GM19025 (cell line): ENCODE measurements at regions not wholly inside any gene's neighbourhood (a gene's known extent, or its start where the extent isn't known, plus 50 kb on each side); places are given as distances from the start of the nearest gene placed in this dataset.

ENCODE experiments used
- ATAC-seq: cut with Tn5 transposase; IDR thresholded peaks from one replicate; pipeline ENCODE4 v1.9.1; 2021; ENCODE audit warnings: mild to moderate bottlenecking, low read depth, moderate library complexity; ENCODE audit not compliant: unreplicated experiment

GRCh38 chr5:174307031-174307408, 261.5 kb downstream of the NSG2 start:
- no peak for ATAC-seq

- ATAC-seq = no peak
These were observed 262.3 kb downstream of the NSG2 start for GRCh38 chr5:174307656-174308271.

GRCh38 chr5:174309131-174309795, 263.8 kb downstream of the NSG2 start:
- ATAC-seq = no peak

- ATAC-seq = no peak
These were observed 264.7 kb downstream of the NSG2 start for GRCh38 chr5:174310243-174310642.

GRCh38 chr5:174310706-174311105, 265.2 kb downstream of the NSG2 start:
- no peak for ATAC-seq

GRCh38 chr5:174311121-174311520, 265.6 kb downstream of the NSG2 start:
- no peak for ATAC-seq

GRCh38 chr5:174311531-174312269, 266.2 kb downstream of the NSG2 start:
- ATAC-seq = peak; percentile 61

GRCh38 chr5:174312270-174312617, 266.7 kb downstream of the NSG2 start:
- no peak for ATAC-seq

- ATAC-seq = no peak
These were observed 267.1 kb downstream of the NSG2 start for GRCh38 chr5:174312641-174313040.

GRCh38 chr5:174313615-174314014, 268.1 kb downstream of the NSG2 start:
- no peak for ATAC-seq

- ATAC-seq = no peak
These were observed 268.8 kb downstream of the NSG2 start for GRCh38 chr5:174314261-174314660.

GRCh38 chr5:174315471-174315870, 270.0 kb downstream of the NSG2 start:
- no peak for ATAC-seq

- no peak for ATAC-seq
These were observed 270.4 kb downstream of the NSG2 start for GRCh38 chr5:174315871-174316270.

- ATAC-seq = no peak
These were observed 270.8 kb downstream of the NSG2 start for GRCh38 chr5:174316326-174316725.

GRCh38 chr5:174317256-174317894, 271.9 kb downstream of the NSG2 start:
- ATAC-seq = no peak

- ATAC-seq = no peak
These were observed 273.1 kb downstream of the NSG2 start for GRCh38 chr5:174318578-174318977.

- ATAC-seq = no peak
These were observed 274.0 kb downstream of the NSG2 start for GRCh38 chr5:174319551-174319950.

GRCh38 chr5:174320051-174320450, 274.5 kb downstream of the NSG2 start:
- no peak for ATAC-seq

GRCh38 chr5:174323878-174324281, 278.4 kb downstream of the NSG2 start:
- no peak for ATAC-seq

- ATAC-seq = no peak
These were observed 279.2 kb downstream of the NSG2 start for GRCh38 chr5:174324680-174325079.

- ATAC-seq = no peak
These were observed 279.9 kb downstream of the NSG2 start for GRCh38 chr5:174325431-174325830.
